ENCODE measurements at regions not wholly inside any gene's neighbourhood (a gene's known extent, or its start where the extent isn't known, plus 50 kb on each side); places are given as distances from the start of the nearest gene placed in this dataset.

DNA sequence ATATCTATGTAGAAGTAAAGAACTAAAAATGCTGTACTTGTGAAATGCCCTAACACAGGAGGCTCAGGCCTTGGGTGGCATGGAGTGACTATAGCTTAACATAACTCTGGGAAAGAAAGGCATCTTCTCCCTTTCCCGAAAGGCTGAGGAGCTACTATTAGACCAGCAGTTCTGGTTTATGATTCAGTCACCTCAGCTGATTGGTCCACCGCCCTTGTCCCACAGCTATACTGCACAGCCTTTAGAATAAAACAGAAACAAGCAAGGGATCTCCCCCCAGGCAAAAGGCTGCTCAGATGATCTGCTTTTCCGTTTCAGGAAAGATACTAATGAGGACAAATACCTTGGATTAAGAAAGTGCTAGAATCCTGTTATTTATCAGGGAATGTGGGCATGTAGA is 171.3 kb downstream of the SNCA start:
- DNase-seq (ENCODE audit: low spot score), result no peak

DNA sequence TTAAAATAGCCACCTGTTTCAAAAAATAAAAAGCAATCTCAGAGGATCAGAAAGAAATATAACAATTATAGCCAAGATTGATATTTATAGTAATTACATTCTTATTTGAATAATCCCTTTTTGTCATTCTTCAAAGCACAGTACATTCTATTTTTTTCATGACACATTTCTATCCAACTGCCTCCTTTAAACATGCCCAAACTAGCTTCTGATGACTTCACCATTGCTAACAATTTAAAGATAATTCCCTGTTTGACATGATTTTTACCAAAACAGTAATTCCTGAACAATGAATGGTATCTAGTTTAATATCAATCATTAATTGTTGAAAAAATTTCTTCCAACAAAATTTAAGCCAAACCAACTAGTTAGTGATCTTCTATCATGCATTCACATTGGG is 172.4 kb downstream of the SNCA start:
- DNase-seq (ENCODE audit: low spot score), result no peak

DNA sequence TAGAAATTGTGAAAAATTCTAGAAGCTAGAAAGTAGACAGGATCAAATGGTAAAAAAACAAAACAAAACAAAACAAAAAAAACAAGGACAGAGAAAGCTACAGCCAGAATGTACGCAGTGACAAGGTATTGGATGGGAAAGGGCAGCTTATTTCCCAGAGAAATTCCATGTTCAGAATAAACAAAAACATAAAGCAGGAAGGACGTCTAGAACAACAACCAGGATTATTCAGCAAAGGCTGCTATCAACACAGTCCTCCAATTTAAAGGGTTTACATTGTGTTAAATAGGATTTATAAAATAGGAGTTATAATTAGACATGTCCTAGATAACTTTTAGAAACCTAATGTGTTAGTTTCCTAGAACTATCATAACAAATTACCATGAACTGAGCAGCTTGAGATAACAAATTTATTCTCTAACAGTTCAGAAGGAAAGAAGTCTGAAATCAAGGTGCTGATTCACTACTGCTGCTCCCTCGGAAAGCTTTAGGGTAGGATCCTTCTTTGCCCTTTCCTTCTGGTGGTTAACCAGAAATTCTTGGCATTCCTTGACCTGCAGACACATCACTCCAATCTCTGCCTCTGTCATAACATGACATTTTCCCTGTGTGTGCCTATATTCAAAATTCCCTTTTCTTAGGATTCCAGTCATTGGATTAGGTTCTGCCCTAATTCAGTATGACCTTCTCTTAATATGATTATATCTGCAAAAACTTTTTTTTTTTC is 175.6 kb downstream of the SNCA start:
- no peak for DNase-seq (ENCODE audit: low spot score)

DNA sequence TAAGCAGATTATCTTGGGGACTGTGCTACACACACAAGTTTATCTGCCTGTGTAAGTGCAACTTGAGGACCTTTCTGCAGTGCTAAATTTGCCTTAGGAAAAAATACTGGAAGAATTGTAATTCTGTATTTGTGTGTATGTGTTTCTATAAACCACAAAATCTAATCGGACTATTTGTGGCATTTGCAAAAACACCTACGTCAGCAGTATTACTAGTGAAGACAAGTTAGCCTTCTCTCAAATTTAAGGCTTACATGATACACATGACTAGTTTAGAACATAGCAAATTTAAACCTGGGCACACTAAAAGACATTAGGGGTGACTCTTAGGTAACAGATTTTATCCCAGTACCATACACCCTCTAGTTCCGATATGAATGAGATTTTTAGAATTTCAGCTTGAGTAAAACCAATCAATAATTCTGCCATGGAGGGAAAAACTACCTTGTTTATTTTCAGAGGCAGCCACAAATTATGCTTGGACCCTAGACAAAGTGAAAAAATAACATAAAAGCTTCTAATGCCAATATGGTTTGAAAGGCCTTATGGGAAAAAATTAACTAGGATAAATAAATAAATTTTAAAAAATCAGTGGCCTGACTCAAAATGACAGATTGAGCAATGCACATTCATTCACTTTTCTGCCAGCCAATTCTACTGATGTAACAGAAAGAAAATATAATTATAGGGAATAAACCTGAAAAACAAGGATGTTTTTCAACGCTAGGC is 176.4 kb downstream of the SNCA start:
- DNase-seq (ENCODE audit: low spot score), result no peak

DNA sequence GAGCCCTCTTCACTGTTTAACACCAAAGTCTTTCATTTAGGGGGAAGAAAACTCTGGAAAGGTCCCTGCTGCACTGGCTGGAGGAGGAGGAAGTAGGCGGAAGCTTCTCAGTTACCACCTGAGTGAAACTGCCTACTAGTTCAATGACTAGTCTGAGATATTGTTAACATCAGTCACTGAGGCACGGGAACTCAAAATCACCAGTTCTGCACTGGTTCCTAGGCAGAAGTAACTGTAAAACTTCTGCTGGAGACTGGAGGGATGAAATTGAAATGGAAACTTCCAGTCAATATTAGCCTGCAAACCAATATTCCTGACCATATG is 178.3 kb downstream of the SNCA start:
- no peak for DNase-seq (ENCODE audit: low spot score)

- peak; percentile 39 for DNase-seq (ENCODE audit: low spot score)
Observed at GRCh38 chr4:89657931-89658700, 178.8 kb downstream of the SNCA start.

- no peak for DNase-seq (ENCODE audit: low spot score)
Observed at GRCh38 chr4:89653012-89653411, 183.9 kb downstream of the SNCA start.

DNA sequence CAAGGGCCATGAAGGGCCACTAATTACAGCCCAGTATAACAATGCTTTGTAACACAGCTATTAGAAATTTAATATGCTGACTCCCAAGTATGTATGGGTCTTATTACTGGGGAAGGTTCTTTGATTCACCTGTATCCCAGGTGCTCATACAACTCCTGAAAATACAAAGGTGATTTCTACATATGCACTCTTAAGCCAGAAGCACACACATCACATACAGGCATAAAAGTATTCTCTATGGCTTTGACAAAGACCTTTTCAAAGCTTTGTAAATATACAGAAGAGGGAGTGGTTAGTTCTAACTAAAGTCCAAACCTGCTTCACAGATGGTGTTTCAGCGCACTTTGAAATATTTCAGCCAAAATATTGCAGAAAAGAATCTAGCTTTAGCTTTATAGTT is 191.5 kb downstream of the SNCA start:
- DNase-seq (ENCODE audit: low spot score), result no peak

- no peak for DNase-seq (ENCODE audit: low spot score)
Observed at GRCh38 chr4:89641367-89641687, 195.6 kb downstream of the SNCA start.

- DNase-seq (ENCODE audit: low spot score), result peak; percentile 33
Observed at GRCh38 chr4:89640620-89641366, 196.2 kb downstream of the SNCA start.

DNA sequence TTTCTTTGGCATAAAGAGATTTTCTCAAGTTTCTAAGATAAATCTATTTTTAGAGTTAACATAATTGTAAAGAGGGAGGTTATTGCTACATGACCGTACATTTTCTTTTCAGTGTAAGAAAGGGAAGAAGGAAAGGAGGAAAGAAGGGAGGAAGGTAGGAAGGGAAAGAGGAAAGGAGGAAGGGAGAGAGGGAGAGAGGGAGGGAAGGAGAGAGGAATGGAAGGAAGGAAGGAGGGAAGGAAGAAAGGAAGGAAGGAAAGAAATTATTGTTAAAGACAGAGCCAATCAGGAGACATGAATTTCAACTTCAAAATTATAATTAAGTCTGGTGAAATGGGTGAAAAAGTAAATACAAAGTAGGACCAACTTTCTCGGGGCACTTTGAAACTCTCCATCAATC is 197.6 kb downstream of the SNCA start:
- no peak for DNase-seq (ENCODE audit: low spot score)

DNA sequence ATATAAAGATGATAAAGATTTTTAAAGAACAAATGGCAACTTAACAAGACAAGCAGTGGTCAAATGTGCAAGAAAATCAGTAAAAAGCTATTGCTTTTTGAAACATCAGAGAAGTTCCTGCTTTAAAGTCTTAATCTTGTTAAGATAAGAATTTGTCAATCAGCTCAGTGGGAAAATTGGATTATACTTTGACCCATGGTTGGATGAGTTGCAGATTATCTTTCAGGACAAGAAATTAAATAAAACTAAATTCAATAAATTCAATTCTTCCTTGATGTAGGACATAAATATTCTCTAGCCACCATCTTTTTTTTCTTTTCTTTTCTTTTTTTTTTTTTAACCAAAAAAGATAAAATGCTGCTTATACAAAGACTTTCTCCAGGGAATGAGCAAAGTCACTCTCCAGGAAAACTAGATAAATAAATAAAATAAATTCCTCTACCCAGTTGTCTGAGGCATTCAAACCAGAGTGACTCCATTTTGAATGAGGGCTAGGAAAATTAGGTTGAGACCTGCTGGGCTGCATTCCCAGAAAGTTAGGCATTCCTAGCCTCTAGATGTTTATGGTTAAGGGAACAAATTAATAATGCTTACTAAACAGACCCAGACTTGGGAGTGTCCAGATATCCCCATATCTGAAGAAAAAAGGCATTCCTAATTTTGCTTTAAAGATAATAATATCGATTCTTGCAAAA is 211.2 kb downstream of the SNCA start:
- no peak for DNase-seq (ENCODE audit: low spot score)

DNA sequence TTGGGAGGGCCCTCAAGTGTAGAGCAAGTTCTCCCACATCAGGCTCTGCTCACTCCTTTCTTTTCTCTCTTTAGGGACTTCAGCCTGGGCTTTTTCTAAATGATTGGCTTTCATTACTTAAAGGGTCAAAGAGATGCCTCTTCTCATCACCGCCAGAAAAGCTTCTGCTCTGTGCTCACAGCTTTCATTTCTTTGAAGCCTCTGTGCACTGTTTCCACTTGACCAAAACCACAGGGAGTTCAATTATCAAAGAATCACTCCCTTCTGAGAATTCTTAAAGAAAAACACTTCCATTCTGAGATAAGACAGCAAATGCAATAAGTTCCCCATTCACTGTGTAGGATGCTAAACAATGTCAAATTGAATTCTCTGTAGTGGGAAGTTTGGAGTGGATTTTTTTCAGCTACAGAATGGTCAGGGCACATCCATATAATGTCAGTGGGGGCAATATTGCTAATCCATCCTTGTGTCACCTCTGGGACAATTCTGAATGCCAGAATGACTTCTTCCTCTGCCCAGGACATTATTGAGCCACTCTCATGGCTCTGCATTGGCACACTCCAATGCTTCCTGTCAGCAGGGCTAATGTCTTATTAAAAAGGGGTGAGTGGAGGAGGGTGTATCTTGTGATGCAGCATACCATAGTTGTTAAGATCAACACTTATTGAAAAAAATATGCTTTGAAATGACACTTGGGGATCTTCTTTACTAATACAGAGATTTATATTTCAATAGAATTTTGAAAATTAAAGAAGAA is 217.6 kb downstream of the SNCA start:
- no peak for DNase-seq (ENCODE audit: low spot score)

DNA sequence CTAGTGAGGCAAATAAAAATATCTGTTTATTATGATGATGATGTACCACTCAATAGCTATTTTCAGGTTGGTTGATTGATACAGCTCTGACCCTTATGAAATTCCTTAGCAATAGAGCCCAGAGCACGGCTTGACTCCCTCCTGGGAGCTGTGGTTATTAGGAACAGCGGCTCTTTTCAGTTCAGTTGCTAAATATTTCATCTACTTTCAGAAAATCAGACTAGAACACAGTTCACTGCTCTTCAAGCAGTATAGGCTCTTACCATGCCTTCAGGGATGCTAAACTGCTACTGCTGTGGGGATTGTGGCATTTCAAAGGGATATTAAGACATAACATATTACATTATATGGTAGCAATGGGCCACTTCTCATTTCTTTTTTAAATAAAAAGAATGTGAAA is 218.8 kb downstream of the SNCA start:
- DNase-seq (ENCODE audit: low spot score), result no peak

DNA sequence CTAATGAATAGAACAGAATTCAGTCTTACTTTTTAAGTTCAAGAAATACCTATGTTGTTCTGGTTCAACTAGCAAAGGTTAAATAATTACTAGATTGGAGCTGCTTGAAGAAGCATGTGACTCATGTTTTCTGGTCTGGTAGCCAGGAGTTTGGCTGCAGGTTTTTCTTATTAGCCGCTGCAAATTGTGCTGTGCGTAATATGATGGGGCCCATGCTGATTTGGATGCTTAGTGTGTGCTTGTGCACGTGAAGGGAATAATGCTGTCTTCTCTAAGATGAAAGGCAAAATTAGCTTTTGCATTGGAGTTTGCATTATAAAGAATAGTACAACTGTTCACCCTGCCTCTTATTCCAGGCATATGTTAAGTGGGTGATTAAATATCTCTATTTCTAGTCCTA is 219.6 kb downstream of the SNCA start:
- no peak for DNase-seq (ENCODE audit: low spot score)

DNA sequence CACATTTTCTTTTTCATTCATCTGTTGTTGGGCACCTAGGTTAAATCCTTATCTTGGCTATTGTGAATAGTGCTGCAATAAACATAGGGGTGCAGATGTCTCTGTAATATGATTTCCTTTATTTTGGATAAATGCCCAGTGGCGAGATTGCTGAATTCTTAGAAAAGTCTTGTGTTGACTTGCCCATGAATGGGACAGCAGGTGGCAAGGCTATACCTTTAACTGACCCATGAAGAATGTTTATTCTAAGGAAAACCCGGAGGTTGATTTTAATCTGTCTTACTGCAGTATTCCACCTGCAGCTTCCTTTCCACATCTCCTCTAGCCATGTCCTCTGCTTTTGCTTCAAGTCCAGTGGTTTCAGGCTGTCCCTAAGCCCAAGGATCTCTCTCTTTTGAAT is 220.6 kb downstream of the SNCA start:
- no peak for DNase-seq (ENCODE audit: low spot score)

DNA sequence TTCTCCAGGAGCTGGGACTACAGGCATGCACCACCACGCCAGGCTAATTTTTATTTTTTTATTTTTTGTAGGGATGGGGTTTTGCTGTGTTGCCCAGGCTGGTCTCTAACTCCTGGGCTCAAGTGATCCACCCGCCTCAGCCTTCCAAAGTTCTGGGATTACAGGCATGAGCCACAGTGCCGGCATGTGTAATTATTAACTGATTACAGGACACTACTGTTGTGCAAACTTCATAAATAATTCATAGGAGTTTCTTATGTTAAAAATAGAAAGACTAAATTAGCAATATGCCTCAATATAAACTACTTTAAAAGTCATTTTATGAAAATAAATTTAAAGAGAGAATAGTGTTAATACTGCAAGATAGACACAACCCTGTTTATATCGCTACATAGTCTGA is 221.9 kb downstream of the SNCA start:
- no peak for DNase-seq (ENCODE audit: low spot score)

GRCh38 chr4:89614155-89614554 is 222.8 kb downstream of the SNCA start:
- no peak for DNase-seq (ENCODE audit: low spot score)

GRCh38 chr4:89610236-89610635 is 226.7 kb downstream of the SNCA start:
- DNase-seq (ENCODE audit: low spot score), result no peak

DNA sequence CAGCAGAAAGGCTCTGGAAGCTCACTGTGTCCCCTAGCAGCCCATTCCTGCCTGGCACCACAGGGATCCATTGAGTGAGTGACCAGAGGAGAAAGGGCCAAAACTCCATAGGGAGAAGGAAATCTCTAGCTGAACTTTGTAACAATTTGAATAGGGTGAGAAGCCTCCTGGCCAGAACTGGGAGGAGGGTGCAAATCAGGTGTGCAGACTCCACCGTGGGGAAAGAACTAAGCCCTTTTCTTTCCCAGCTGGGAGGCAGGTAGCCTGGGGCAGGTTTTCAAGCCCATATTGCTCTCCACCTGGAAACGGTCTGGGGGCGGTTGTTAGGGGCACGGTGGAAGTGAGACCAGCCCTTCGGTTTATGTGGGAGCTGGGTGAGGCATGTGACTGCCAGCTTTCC is 227.2 kb downstream of the SNCA start:
- no peak for DNase-seq (ENCODE audit: low spot score)

- no peak for DNase-seq (ENCODE audit: low spot score)
Observed at GRCh38 chr4:89604951-89605350, 232.0 kb downstream of the SNCA start.

All from NAMALWA (cell line).